ENCODE measurements at regions not wholly inside any gene's neighbourhood (a gene's known extent, or its start where the extent isn't known, plus 50 kb on each side); places are given as distances from the start of the nearest gene placed in this dataset.

DNA sequence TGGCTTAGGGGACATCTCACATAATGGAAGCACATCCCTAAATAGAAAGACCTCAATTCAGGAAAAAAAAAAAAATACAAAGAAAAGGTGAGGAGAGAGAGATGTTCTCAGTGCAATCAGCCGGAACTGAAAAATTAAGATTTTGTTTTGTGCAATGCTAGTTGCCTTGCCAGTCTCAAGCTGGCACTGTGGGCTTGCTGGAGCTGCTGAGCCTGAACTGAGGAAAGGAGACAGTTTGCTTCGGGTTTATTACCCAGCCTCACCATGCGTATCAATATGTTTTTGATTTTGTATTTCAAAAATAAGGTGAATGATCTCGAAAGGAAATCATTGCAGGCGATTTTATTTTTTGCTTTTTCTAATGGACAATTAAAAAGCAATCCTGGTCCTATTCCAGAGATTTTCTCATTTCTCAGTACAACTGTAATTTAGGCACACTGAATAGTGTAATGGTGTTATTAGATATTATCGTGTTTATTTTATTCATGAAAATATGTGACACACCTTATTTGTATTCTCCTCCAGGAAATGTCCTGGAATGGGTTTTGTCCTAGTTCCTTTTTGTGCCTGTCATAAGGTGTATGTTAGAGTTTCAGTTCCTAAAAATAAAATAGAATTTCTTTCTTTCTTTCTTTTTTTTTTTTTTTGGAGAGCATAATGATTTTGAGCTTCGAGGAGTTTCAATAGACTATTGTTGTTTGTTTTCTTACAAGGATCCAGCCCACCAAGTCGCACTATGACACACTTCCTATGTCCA is 72.8 kb upstream of the ZEB2 start:
- TF ChIP-seq POLR2AphosphoS5 (IDR thresholded peaks at IDR 0.05; ENCODE audit: low read depth), result no peak
- TF ChIP-seq, protein P1, sequence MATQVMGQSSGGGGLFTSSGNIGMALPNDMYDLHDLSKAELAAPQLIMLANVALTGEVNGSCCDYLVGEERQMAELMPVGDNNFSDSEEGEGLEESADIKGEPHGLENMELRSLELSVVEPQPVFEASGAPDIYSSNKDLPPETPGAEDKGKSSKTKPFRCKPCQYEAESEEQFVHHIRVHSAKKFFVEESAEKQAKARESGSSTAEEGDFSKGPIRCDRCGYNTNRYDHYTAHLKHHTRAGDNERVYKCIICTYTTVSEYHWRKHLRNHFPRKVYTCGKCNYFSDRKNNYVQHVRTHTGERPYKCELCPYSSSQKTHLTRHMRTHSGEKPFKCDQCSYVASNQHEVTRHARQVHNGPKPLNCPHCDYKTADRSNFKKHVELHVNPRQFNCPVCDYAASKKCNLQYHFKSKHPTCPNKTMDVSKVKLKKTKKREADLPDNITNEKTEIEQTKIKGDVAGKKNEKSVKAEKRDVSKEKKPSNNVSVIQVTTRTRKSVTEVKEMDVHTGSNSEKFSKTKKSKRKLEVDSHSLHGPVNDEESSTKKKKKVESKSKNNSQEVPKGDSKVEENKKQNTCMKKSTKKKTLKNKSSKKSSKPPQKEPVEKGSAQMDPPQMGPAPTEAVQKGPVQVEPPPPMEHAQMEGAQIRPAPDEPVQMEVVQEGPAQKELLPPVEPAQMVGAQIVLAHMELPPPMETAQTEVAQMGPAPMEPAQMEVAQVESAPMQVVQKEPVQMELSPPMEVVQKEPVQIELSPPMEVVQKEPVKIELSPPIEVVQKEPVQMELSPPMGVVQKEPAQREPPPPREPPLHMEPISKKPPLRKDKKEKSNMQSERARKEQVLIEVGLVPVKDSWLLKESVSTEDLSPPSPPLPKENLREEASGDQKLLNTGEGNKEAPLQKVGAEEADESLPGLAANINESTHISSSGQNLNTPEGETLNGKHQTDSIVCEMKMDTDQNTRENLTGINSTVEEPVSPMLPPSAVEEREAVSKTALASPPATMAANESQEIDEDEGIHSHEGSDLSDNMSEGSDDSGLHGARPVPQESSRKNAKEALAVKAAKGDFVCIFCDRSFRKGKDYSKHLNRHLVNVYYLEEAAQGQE (IDR thresholded peaks at IDR 0.05; ENCODE audit: insufficient replicate concordance, low read depth), result no peak
- no peak for TF ChIP-seq SPI1 (IDR thresholded peaks at IDR 0.05; ENCODE audit: borderline replicate concordance, low read depth)
- TF ChIP-seq, protein P2, sequence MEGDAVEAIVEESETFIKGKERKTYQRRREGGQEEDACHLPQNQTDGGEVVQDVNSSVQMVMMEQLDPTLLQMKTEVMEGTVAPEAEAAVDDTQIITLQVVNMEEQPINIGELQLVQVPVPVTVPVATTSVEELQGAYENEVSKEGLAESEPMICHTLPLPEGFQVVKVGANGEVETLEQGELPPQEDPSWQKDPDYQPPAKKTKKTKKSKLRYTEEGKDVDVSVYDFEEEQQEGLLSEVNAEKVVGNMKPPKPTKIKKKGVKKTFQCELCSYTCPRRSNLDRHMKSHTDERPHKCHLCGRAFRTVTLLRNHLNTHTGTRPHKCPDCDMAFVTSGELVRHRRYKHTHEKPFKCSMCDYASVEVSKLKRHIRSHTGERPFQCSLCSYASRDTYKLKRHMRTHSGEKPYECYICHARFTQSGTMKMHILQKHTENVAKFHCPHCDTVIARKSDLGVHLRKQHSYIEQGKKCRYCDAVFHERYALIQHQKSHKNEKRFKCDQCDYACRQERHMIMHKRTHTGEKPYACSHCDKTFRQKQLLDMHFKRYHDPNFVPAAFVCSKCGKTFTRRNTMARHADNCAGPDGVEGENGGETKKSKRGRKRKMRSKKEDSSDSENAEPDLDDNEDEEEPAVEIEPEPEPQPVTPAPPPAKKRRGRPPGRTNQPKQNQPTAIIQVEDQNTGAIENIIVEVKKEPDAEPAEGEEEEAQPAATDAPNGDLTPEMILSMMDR (IDR thresholded peaks at IDR 0.05; ENCODE audit: insufficient read depth, low read length), result no peak
- no peak for TF ChIP-seq GABPA (IDR thresholded peaks at IDR 0.05; ENCODE audit: low read depth)
- no peaks in the 10 kb centered on the region for H3K27me3 ChIP-seq (ENCODE audit: insufficient read depth, poor library complexity, severe bottlenecking)
- H3K27ac ChIP-seq (replicated peaks), result no peak overlapping the region
- H3K4me3 ChIP-seq (replicated peaks; ENCODE audit: insufficient read depth, low read length), result no peak overlapping the region
- DNase-seq (ENCODE audit: low read depth in 1 of 2, low spot score in 1 of 2), result no peak

GRCh38 chr2:144587306-144587705 is 67.4 kb upstream of the ZEB2 start:
- no peak for DNase-seq (ENCODE audit: low read depth in 1 of 2, low spot score in 1 of 2)
- Histone ChIP-seq H3K27ac (replicated peaks) (no peak overlapping the region), H3K4me3 (replicated peaks; ENCODE audit: insufficient read depth, low read length) (no peak overlapping the region), H3K27me3 (ENCODE audit: insufficient read depth, poor library complexity, severe bottlenecking) (no peaks in the 10 kb centered on the region)
- no peak for TF ChIP-seq POLR2AphosphoS5 (IDR thresholded peaks at IDR 0.05; ENCODE audit: low read depth)
- TF ChIP-seq SPI1 (IDR thresholded peaks at IDR 0.05; ENCODE audit: borderline replicate concordance, low read depth), result no peak
- TF ChIP-seq, protein P2 (IDR thresholded peaks at IDR 0.05; ENCODE audit: insufficient read depth, low read length), result no peak
- no peak for TF ChIP-seq GABPA (IDR thresholded peaks at IDR 0.05; ENCODE audit: low read depth)
- TF ChIP-seq, protein P1 (IDR thresholded peaks at IDR 0.05; ENCODE audit: insufficient replicate concordance, low read depth), result no peak

GRCh38 chr2:144586476-144586875 is 66.6 kb upstream of the ZEB2 start:
- DNase-seq (ENCODE audit: low read depth in 1 of 2, low spot score in 1 of 2), result no peak
- Histone ChIP-seq H3K27me3 (ENCODE audit: insufficient read depth, poor library complexity, severe bottlenecking) (no peaks in the 10 kb centered on the region), H3K4me3 (replicated peaks; ENCODE audit: insufficient read depth, low read length) (no peak overlapping the region), H3K27ac (replicated peaks) (no peak overlapping the region)
- TF ChIP-seq, protein P1 (IDR thresholded peaks at IDR 0.05; ENCODE audit: insufficient replicate concordance, low read depth), result no peak
- TF ChIP-seq SPI1 (IDR thresholded peaks at IDR 0.05; ENCODE audit: borderline replicate concordance, low read depth), result peak; percentile 55; the same call in 1 of the 2 replicates

Measured in HL-60 (cell line).